Activated naive CD8-positive, alpha-beta T cell treated with anti-CD3 and anti-CD28 coated beads, Interleukin-2, amount 50 U/mL, for 24 hours (primary cell): ENCODE measurements at regions not wholly inside any gene's neighbourhood (a gene's known extent, or its start where the extent isn't known, plus 50 kb on each side); places are given as distances from the start of the nearest gene placed in this dataset.
"Not testable (repeated sequence)": the region's sequence is repeated elsewhere in the genome, so short reads cannot be mapped to it uniquely, and the experiment has no call there.

Source experiments
- ATAC-seq: fragments of 150-1000 bp; cut with Tn5 transposase; one replicate; pipeline ENCODE4 v1.10.0; 2021
- DNase-seq: peaks from one replicate; pipeline ENCODE4 v3.0.0; 2021
- H3K27ac Mint-ChIP-seq: one replicate; pipeline ENCODE4 v1.8.0; 2021; ENCODE audit warnings: mild to moderate bottlenecking, mixed read lengths
- H3K27me3 Mint-ChIP-seq: one replicate; pipeline ENCODE4 v1.8.0; 2021; ENCODE audit warnings: mixed read lengths
- H3K36me3 Mint-ChIP-seq: one replicate; pipeline ENCODE4 v1.8.0; 2021; ENCODE audit warnings: low read depth, mixed read lengths
- H3K4me1 Mint-ChIP-seq: one replicate; pipeline ENCODE4 v1.8.0; 2021; ENCODE audit warnings: mixed read lengths
- H3K4me3 Mint-ChIP-seq: one replicate; pipeline ENCODE4 v1.8.0; 2021; ENCODE audit warnings: mild to moderate bottlenecking, moderate library complexity, mixed read lengths
- H3K9me3 Mint-ChIP-seq: one replicate; pipeline ENCODE4 v1.8.0; 2021; ENCODE audit warnings: mixed read lengths

GRCh38 chr7:156356551-156356950, 284.0 kb upstream of the RNF32 start:
- Mint-ChIP-seq H3K9me3 (no peaks in the 10 kb centered on the region), H3K4me3 (no peak overlapping the region), H3K27me3 (no peaks in the 10 kb centered on the region), H3K36me3 (no peaks in the 10 kb centered on the region), H3K4me1 (no peaks in the 10 kb centered on the region), H3K27ac (no peak overlapping the region)
- no peak for DNase-seq
- ATAC-seq = no peak

GRCh38 chr7:156353352-156353751, 287.2 kb upstream of the RNF32 start:
- Mint-ChIP-seq H3K27me3 (no peaks in the 10 kb centered on the region), H3K4me3 (no peak overlapping the region)

GRCh38 chr7:156347703-156348248, 292.8 kb upstream of the RNF32 start:
- DNase-seq, H3K27ac Mint-ChIP-seq, H3K27me3 Mint-ChIP-seq, H3K36me3 Mint-ChIP-seq, H3K4me3 Mint-ChIP-seq, ATAC-seq, H3K9me3 Mint-ChIP-seq, H3K4me1 Mint-ChIP-seq: not testable (repeated sequence)

More at GRCh38 chr7:156353352-156353751, 287.2 kb upstream of the RNF32 start:
- Mint-ChIP-seq H3K36me3 (no peaks in the 10 kb centered on the region), H3K4me1 (no peaks in the 10 kb centered on the region), H3K9me3 (no peaks in the 10 kb centered on the region), H3K27ac (no peak overlapping the region)
- no peak for DNase-seq
- no peak for ATAC-seq

DNA sequence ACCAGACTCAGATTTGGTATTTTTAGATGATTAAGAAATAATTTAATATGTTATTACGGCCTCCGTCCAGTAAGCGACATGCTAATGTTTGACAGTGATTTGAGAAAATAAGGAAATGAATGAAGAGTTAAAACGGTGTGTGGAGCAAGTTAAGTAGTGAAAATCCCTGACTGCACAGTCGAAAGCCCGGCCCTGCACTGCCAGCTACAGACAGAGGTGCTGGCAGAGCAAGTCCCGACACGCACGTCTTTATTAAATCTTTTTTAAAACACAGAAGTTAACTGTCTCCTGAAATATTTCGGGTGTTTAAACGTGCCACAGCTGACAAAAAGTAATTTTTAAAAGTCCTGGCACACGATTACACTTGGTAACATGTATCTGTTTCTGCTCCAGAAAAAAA, 293.4 kb upstream of the RNF32 start:
- Mint-ChIP-seq H3K27me3 (no peaks in the 10 kb centered on the region), H3K9me3 (no peaks in the 10 kb centered on the region), H3K27ac (no peak overlapping the region), H3K4me1 (no peaks in the 10 kb centered on the region), H3K4me3 (no peak overlapping the region), H3K36me3 (no peaks in the 10 kb centered on the region)
- DNase-seq (no peak), ATAC-seq (no peak)

DNA sequence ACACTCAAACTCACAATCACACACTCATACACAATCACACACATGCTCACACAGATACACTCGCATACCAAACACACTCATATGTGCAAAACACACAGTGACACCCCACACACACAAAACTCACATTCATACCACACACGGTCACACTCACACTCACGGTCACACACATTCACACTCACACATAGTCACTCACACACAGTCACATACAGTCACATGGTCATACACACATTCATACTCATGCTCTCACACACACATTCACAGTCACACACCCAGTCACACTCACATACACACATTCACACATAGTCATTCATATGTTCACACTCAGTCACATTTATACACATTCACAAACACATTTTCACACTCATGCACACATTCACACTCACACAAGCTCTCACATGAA, 296.0 kb upstream of the RNF32 start:
- Mint-ChIP-seq H3K4me1 (no peaks in the 10 kb centered on the region), H3K9me3 (no peaks in the 10 kb centered on the region), H3K27me3 (no peaks in the 10 kb centered on the region), H3K4me3 (no peak overlapping the region), H3K36me3 (no peaks in the 10 kb centered on the region), H3K27ac (no peak overlapping the region)
- ATAC-seq (no peak), DNase-seq (no peak)

DNA sequence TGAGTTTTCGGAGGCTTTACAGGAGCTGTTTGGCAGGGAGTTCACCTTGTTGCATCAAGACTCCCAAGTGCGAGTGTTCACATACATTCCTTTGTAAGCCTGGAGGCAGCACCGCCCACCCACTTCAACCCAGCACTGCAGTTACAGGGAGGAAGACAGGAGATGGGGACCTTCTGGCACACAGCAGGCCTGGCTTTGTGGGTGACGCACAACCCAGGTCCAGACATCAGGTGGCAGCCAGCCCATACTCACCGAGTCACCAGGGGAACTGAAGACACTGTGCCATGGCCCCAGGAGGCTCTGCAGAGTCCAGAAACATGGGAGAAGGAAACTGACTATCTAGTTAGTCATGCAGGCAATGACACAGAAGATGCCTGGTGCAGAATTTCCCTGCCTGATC, 305.9 kb upstream of the RNF32 start:
- ATAC-seq = no peak
- Mint-ChIP-seq H3K9me3 (peaks cover 8% of the 10 kb centered on the region), H3K4me3 (no peak overlapping the region), H3K36me3 (no peaks in the 10 kb centered on the region), H3K27ac (no peak overlapping the region), H3K27me3 (peaks cover 3% of the 10 kb centered on the region), H3K4me1 (no peaks in the 10 kb centered on the region)
- DNase-seq = no peak

DNA sequence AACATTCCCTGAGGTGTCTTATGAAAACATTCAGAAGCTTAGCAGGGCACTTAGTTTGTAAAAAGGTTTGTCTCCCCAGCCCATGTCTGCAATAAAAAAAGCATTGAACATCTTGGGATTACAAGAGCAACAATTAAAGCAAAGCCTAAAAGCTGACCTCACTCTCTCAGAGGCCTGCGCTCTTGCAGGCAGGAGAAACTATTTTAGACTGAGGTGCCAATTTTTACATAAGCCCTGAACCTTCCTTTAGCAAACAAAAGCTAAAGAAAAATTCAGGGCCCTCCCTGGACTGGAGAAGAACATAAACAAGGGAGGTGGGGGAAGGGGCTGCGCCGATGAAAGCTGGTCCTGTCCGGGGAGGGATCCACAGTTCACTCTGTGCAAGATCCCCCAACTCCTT, 312.7 kb upstream of the RNF32 start:
- Mint-ChIP-seq H3K27ac (no peak overlapping the region), H3K27me3 (peaks cover 9% of the 10 kb centered on the region), H3K36me3 (no peaks in the 10 kb centered on the region), H3K4me1 (no peaks in the 10 kb centered on the region), H3K4me3 (no peak overlapping the region), H3K9me3 (peaks cover 8% of the 10 kb centered on the region)
- DNase-seq = no peak
- no peak for ATAC-seq

DNA sequence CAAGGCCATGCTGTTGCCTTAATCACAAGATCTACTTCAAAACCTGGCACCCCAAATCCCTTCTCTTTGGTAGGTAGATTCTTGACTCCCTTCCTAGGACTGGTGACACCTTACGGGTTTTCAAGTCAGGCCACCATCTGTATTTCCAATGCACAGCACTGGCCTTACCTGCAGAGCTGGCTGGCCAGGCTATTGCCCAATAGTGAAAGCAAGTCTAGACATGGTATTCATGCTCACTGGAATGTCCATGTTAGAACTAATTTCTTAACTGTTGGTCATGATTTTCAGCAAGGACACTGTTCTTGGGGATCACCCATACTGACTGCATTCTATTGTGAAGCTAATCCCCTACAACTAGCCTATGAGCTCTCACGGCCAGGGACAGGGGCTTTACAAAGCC, 313.1 kb upstream of the RNF32 start:
- ATAC-seq (no peak), DNase-seq (no peak)
- Mint-ChIP-seq H3K9me3 (peaks cover 8% of the 10 kb centered on the region), H3K4me1 (no peaks in the 10 kb centered on the region), H3K36me3 (no peaks in the 10 kb centered on the region), H3K27ac (no peak overlapping the region), H3K27me3 (peaks cover 9% of the 10 kb centered on the region), H3K4me3 (no peak overlapping the region)

GRCh38 chr7:156324201-156324600, 316.4 kb upstream of the RNF32 start:
- no peak for DNase-seq
- Mint-ChIP-seq H3K27ac (no peak overlapping the region), H3K27me3 (peaks cover 10% of the 10 kb centered on the region), H3K4me1 (no peaks in the 10 kb centered on the region), H3K9me3 (no peaks in the 10 kb centered on the region), H3K36me3 (no peaks in the 10 kb centered on the region), H3K4me3 (no peak overlapping the region)
- no peak for ATAC-seq

DNA sequence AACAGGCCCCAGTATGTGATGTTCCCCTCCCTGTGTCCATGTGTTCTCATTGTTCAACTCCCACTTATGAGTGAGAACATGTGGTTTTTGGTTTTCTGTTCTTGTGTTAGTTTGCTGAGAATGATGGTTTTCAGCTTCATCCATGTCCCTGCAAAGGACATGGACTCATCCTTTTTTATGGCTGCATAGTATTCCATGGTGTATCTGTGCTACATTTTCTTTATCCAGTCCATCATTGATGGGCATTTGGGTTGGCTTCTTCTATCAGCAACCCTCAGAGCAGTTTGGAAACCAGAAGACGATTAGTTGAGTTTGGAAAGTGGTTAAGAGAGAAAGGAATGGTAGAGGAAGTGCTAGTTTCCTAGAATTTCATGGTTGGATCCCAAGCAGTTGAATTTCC, 319.1 kb upstream of the RNF32 start:
- not testable (repeated sequence) for H3K27ac Mint-ChIP-seq, H3K4me3 Mint-ChIP-seq, H3K4me1 Mint-ChIP-seq, H3K36me3 Mint-ChIP-seq, H3K9me3 Mint-ChIP-seq, DNase-seq, ATAC-seq
- peaks cover 11% of the 10 kb centered on the region for H3K27me3 Mint-ChIP-seq

DNA sequence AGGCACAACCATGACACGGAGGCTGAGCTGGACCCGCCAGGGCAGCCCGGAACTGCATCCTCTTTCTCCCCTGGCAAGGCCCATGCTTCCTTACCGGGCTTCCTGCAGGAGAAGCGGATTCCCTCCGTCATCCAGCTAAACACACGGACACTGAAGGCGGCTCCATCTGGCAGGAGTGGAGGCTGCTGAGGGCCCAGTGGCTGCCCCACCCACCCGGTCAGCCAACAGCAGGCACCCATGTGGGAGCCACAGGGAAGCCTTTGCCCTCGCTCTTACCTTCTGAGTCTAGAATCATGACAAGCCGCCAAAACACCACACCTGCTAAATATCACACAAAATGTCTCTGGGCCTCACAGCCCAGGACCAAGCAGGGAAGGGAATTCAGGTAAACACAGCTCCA, 321.6 kb upstream of the RNF32 start:
- DNase-seq (no peak), ATAC-seq (no peak)
- peaks cover 10% of the 10 kb centered on the region for H3K27me3 Mint-ChIP-seq
- no peaks in the 10 kb centered on the region for H3K4me1 Mint-ChIP-seq
- no peaks in the 10 kb centered on the region for H3K36me3 Mint-ChIP-seq
- no peak overlapping the region for H3K4me3 Mint-ChIP-seq
- H3K27ac Mint-ChIP-seq = no peak overlapping the region
- H3K9me3 Mint-ChIP-seq = peaks cover 17% of the 10 kb centered on the region

- Mint-ChIP-seq H3K27me3 (peaks cover 12% of the 10 kb centered on the region), H3K27ac (no peak overlapping the region), H3K4me3 (no peak overlapping the region), H3K4me1 (no peaks in the 10 kb centered on the region), H3K36me3 (no peaks in the 10 kb centered on the region), H3K9me3 (peaks cover 17% of the 10 kb centered on the region)
- ATAC-seq (no peak), DNase-seq (no peak)
Measured at GRCh38 chr7:156318426-156318825, 322.1 kb upstream of the RNF32 start.

DNA sequence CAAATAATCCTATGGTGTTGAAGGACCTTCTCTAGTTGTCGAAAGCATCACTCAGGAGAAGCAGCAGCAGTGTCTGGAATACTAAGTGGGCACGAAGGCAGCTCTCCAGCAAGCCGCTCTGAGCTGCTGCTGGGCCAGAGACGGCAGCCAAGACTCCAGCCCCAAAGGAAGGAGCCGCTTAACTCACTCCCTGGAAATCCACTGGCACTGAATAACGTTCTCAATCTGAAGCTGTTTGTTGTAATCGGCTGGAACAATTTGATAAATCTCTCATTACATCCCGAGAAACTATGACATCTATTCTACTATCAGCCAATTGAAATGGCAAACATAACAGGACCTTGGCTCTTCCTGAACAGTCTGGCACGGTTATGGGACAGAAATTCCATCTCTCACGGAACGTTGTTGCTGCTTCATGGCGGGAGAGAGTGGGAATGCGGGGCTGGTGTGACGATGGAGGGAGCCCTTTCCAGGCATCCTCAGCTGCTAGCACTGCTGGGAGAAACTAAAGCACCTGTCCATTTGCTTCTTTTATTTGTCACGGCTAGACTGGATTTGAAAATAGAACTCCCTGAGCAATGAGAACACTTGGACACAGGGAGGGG, 331.5 kb upstream of the RNF32 start:
- Mint-ChIP-seq H3K4me1 (no peaks in the 10 kb centered on the region), H3K9me3 (no peaks in the 10 kb centered on the region), H3K36me3 (no peaks in the 10 kb centered on the region), H3K4me3 (no peak overlapping the region), H3K27ac (no peak overlapping the region), H3K27me3 (peaks cover 7% of the 10 kb centered on the region)
- no peak for ATAC-seq
- no peak for DNase-seq

- ATAC-seq = no peak
- no peaks in the 10 kb centered on the region for H3K9me3 Mint-ChIP-seq
- no peaks in the 10 kb centered on the region for H3K36me3 Mint-ChIP-seq
- DNase-seq = no peak
- no peak overlapping the region for H3K27ac Mint-ChIP-seq
- no peaks in the 10 kb centered on the region for H3K4me1 Mint-ChIP-seq
- H3K4me3 Mint-ChIP-seq = no peak overlapping the region
- H3K27me3 Mint-ChIP-seq = no peaks in the 10 kb centered on the region
Measured at GRCh38 chr7:156307193-156307592, 333.4 kb upstream of the RNF32 start.

GRCh38 chr7:156305351-156305750, 335.2 kb upstream of the RNF32 start:
- ATAC-seq (no peak), DNase-seq (no peak)
- Mint-ChIP-seq H3K27ac (no peak overlapping the region), H3K4me3 (no peak overlapping the region), H3K4me1 (no peaks in the 10 kb centered on the region), H3K9me3 (no peaks in the 10 kb centered on the region), H3K27me3 (peaks cover 2% of the 10 kb centered on the region), H3K36me3 (no peaks in the 10 kb centered on the region)

GRCh38 chr7:156282816-156283215, 357.8 kb upstream of the RNF32 start:
- no peaks in the 10 kb centered on the region for H3K4me1 Mint-ChIP-seq
- no peak overlapping the region for H3K27ac Mint-ChIP-seq
- H3K4me3 Mint-ChIP-seq = no peak overlapping the region
- ATAC-seq (no peak), DNase-seq (no peak)
- peaks cover 21% of the 10 kb centered on the region for H3K9me3 Mint-ChIP-seq
- peaks cover 3% of the 10 kb centered on the region for H3K36me3 Mint-ChIP-seq
- peaks cover 3% of the 10 kb centered on the region for H3K27me3 Mint-ChIP-seq
